GM12878 (cell line): ENCODE measurements at regions not wholly inside any gene's neighbourhood (a gene's known extent, or its start where the extent isn't known, plus 50 kb on each side); places are given as distances from the start of the nearest gene placed in this dataset.

Experiments used
- ATAC-seq: fragments of 200-7000 bp; cut with Tn5 transposase; 3 replicates; pipeline ENCODE4 v1.9.1; 2020; ENCODE audit warnings: mild to moderate bottlenecking, moderate library complexity
- BruUV-seq: library from RNA; stranded (reverse); fragments of 400-500 nt; replicated peaks from 2 replicates; lab custom pipeline; 2021; lab: Mats Ljungman, UMichigan
- CTCF ChIA-PET: fragments of 300-600 bp; sonication (Branson Sonifier 250); formaldehyde crosslinking; extraction: SDS; loops from one replicate; lab custom pipeline; 2021; ENCODE audit warnings: inconsistent platforms; lab: Yijun Ruan, JAX
- POLR2A ChIA-PET: fragments of 350-600 bp; formaldehyde crosslinking; extraction: SDS; loops from one replicate; lab custom pipeline; 2021; ENCODE audit warnings: inconsistent platforms; lab: Charles Lee
- RAD21 ChIA-PET: fragments of 300-600 bp; sonication (Branson Sonifier 250); formaldehyde crosslinking; loops from one replicate; lab custom pipeline; 2023; ENCODE audit warnings: antibody characterized with exemption; ENCODE audit not compliant: unreplicated experiment; lab: Charles Lee
- SMC1A ChIA-PET: fragments of 300-600 bp; sonication (Branson Sonifier 250); formaldehyde crosslinking; loops from one replicate; lab custom pipeline; 2023; ENCODE audit not compliant: unreplicated experiment, uncharacterized antibody; lab: Charles Lee
- DNase-seq: peaks from one replicate; pipeline ENCODE4 v3.0.0-alpha.2; 2011; ENCODE audit warnings: low read depth, low spot score
- FAIRE-seq: peaks from 3 replicates; lab custom pipeline; 2011; peaks lifted over from hg19 to GRCh38; lab: Jason Lieb, UNC
- H2AFZ ChIP-seq: 2 replicates; pipeline ENCODE4 v1.6.0; 2011; ENCODE audit warnings: low read depth, low read length, control low read depth; ENCODE audit not compliant: control insufficient read depth
- H3K27ac ChIP-seq: 2 replicates; pipeline ENCODE4 v1.5.1; 2011; ENCODE audit warnings: control low read depth; ENCODE audit not compliant: control insufficient read depth, insufficient read depth
- H3K27me3 ChIP-seq, 2 experiments: replicated peaks in 1 of 2; 2 replicates each; pipeline versions ENCODE4 v1.6.0 to v1.6.1; 2011; ENCODE audit warnings: low read length in 1 of 2; ENCODE audit not compliant: control insufficient read depth in 2 of 2, insufficient read depth in 2 of 2
- H3K36me3 ChIP-seq, 2 experiments: 2 replicates each; pipeline ENCODE4 v1.5.1; 2011; ENCODE audit warnings: low read length in 1 of 2; ENCODE audit not compliant: control insufficient read depth in 2 of 2, insufficient read depth in 2 of 2
- H3K4me1 ChIP-seq: 2 replicates; pipeline ENCODE4 v1.6.1; 2011; ENCODE audit warnings: mild to moderate bottlenecking, low read length, moderate library complexity, mixed read lengths; ENCODE audit not compliant: control insufficient read depth, insufficient read depth
- H3K4me2 ChIP-seq: 2 replicates; pipeline ENCODE4 v1.6.0; 2011; ENCODE audit warnings: control low read depth; ENCODE audit not compliant: control insufficient read depth, insufficient read depth
- H3K4me3 ChIP-seq: fragments of 200-600 bp; sonication (generic); 2 replicates; pipeline ENCODE4 v1.5.1; 2016
- H3K79me2 ChIP-seq: 2 replicates; pipeline ENCODE4 v1.6.0; 2011; ENCODE audit warnings: low read length; ENCODE audit not compliant: control insufficient read depth, insufficient read depth
- H3K9ac ChIP-seq: 2 replicates; pipeline ENCODE4 v1.8.0; 2011; ENCODE audit warnings: low read length, control low read depth, mixed read lengths; ENCODE audit not compliant: control insufficient read depth, insufficient read depth
- H3K9me3 ChIP-seq: replicated peaks from 3 replicates; pipeline ENCODE4 v1.5.1; 2011; ENCODE audit warnings: mild to moderate bottlenecking, low read length; ENCODE audit not compliant: control insufficient read depth, insufficient read depth
- H4K20me1 ChIP-seq: 2 replicates; pipeline ENCODE4 v1.6.0; 2011; ENCODE audit not compliant: control insufficient read depth, insufficient read depth
- ATF7 ChIP-seq: fragments of 450-650 bp; IDR thresholded peaks from 2 replicates; pipeline ENCODE4 v1.6.1; 2016; ENCODE audit warnings: low read depth, mild to moderate bottlenecking
- BCL3 ChIP-seq: IDR thresholded peaks from 2 replicates; pipeline ENCODE4 v1.6.1; 2011; ENCODE audit warnings: borderline replicate concordance, low read depth, mild to moderate bottlenecking, moderate library complexity, low read length; ENCODE audit not compliant: insufficient read depth, poor library complexity, severe bottlenecking
- BHLHE40 ChIP-seq, 2 experiments: fragments of 450-650 bp in 1 of 2; IDR thresholded peaks; 2 replicates each; pipeline ENCODE4 v1.6.1; 2011 to 2017; ENCODE audit warnings: low read depth in 2 of 2, borderline replicate concordance in 1 of 2, improper control_type of control experiment in 1 of 2, low read length in 1 of 2, mild to moderate bottlenecking in 1 of 2
- BMI1 ChIP-seq: fragments of 450-650 bp; IDR thresholded peaks from 2 replicates; pipeline ENCODE4 v1.6.1; 2016; ENCODE audit warnings: mild to moderate bottlenecking, moderate library complexity, borderline replicate concordance
- CEBPZ ChIP-seq: fragments of 150-350 bp; IDR thresholded peaks from 2 replicates; pipeline ENCODE4 v1.6.1; 2016; ENCODE audit warnings: low read depth, low read length
- CREM ChIP-seq: IDR thresholded peaks from 2 replicates; pipeline ENCODE4 v1.6.1; 2014; ENCODE audit warnings: antibody characterized with exemption, low read depth
- HDGF ChIP-seq: fragments of 450-650 bp; IDR thresholded peaks from 2 replicates; pipeline ENCODE4 v1.6.1; 2016; ENCODE audit warnings: antibody characterized with exemption
- IRF3 ChIP-seq: fragments of 450-650 bp; IDR thresholded peaks from 2 replicates; pipeline ENCODE4 v1.6.1; 2014; ENCODE audit warnings: mild to moderate bottlenecking
- MTA2 ChIP-seq: fragments of 450-650 bp; IDR thresholded peaks from 2 replicates; pipeline ENCODE4 v1.6.1; 2016; ENCODE audit warnings: low read depth, mild to moderate bottlenecking, moderate library complexity
- RB1 ChIP-seq: fragments of 450-650 bp; formaldehyde crosslinking; IDR thresholded peaks from 2 replicates; pipeline ENCODE4 v1.6.1; 2017; ENCODE audit warnings: mild to moderate bottlenecking, borderline replicate concordance
- RFX5 ChIP-seq: IDR thresholded peaks from 2 replicates; pipeline ENCODE4 v1.6.1; 2011; ENCODE audit warnings: low read depth, low read length, improper control_type of control experiment
- SMAD1 ChIP-seq: fragments of 450-650 bp; IDR thresholded peaks from 2 replicates; pipeline ENCODE4 v1.6.1; 2018; ENCODE audit warnings: mild to moderate bottlenecking, low read depth; ENCODE audit not compliant: partially characterized antibody
- SMAD5 ChIP-seq: IDR thresholded peaks from 2 replicates; pipeline ENCODE4 v1.6.1; 2016; ENCODE audit warnings: antibody characterized with exemption, low read depth
- WGBS: methylation state at CpG from one replicate; pipeline ENCODE4 v1.1.6; 2016; ENCODE audit warnings: low lambda C conversion rate; ENCODE audit not compliant: insufficient replicate concordance, insufficient coverage; ENCODE audit errors: missing lambda C conversion rate; 5-methylcytosine and 5-hydroxymethylcytosine counted together
- in situ Hi-C: fragments of 300-500 bp; cut with MboI; formaldehyde crosslinking; loops from 9 replicates; pipeline ENCODE4 v1.14.3; 2018; ENCODE audit warnings: mixed read lengths
- intact Hi-C: fragments of 100-400 bp; cut with micrococcal nuclease; formaldehyde crosslinking; loops from one replicate; pipeline ENCODE4 v1.14.2; 2022; ENCODE audit not compliant: unreplicated experiment

- FAIRE-seq = no peak
- Histone ChIP-seq H2AFZ (no peak overlapping the region), H3K36me3 (no peaks in the 10 kb centered on the region), H3K27ac (no peak overlapping the region), H3K9me3 (no peaks in the 10 kb centered on the region; the same call in 1 of the 3 replicates), H3K4me2 (no peak overlapping the region), H3K9ac (no peak overlapping the region), H3K27me3 (no peaks in the 10 kb centered on the region), H3K79me2 (no peaks in the 10 kb centered on the region), H3K4me1 (no peaks in the 10 kb centered on the region)
- WGBS = 19% methylated on average over 7 of the region's 7 CpGs
- intact Hi-C loops = no loop called here
- ChIA-PET SMC1A (no interaction called here), RAD21 (no interaction called here), CTCF (no interaction called here)
- BruUV-seq = no TSS peak
- TF ChIP-seq ATF7 = no peak
- TF ChIP-seq SMAD1 = no peak
- TF ChIP-seq BHLHE40 (IDR thresholded peaks at IDR 0.05; ENCODE audit: borderline replicate concordance in 1 of 2, low read depth in 2 of 2, low read length in 1 of 2) = no peak
- TF ChIP-seq, all 136 proteins: peak for 0
- DNase-seq (no peak), ATAC-seq (no peak)
- in situ Hi-C loops = no loop called here
- POLR2A ChIA-PET = no interaction called here
- Histone ChIP-seq H4K20me1 (no peaks in the 10 kb centered on the region), H3K4me3 (no peak overlapping the region)
Observed at GRCh38 chr12:115542656-115543055, 734.8 kb downstream of the MED13L start.

GRCh38 chr12:115541891-115542421, 735.5 kb downstream of the MED13L start:
- intact Hi-C loops = no loop called here
- no peak overlapping the region for H3K4me2 ChIP-seq
- no peaks in the 10 kb centered on the region for H3K36me3 ChIP-seq
- no peak for DNase-seq
- H3K9ac ChIP-seq = no peak overlapping the region
- FAIRE-seq = no peak
- no peaks in the 10 kb centered on the region for H3K27me3 ChIP-seq
- no peaks in the 10 kb centered on the region; the same call in 1 of the 3 replicates for H3K9me3 ChIP-seq
- ATAC-seq = no peak
- H4K20me1 ChIP-seq = no peaks in the 10 kb centered on the region
- H3K79me2 ChIP-seq = no peaks in the 10 kb centered on the region
- ChIA-PET RAD21 (no interaction called here), POLR2A (no interaction called here), CTCF (no interaction called here), SMC1A (no interaction called here)
- in situ Hi-C loops = no loop called here
- WGBS = 56% methylated on average over 5 of the region's 5 CpGs
- no peak overlapping the region for H3K4me3 ChIP-seq
- no TSS peak for BruUV-seq
- no peaks in the 10 kb centered on the region for H3K4me1 ChIP-seq
- no peak overlapping the region for H3K27ac ChIP-seq
- H2AFZ ChIP-seq = no peak overlapping the region
- no peak for TF ChIP-seq MTA2
- TF ChIP-seq RFX5 = no peak
- no peak for TF ChIP-seq BMI1
- TF ChIP-seq RB1 = no peak
- no peak for TF ChIP-seq ATF7
- TF ChIP-seq IRF3 = no peak
- TF ChIP-seq CEBPZ = no peak
- no peak for TF ChIP-seq BCL3
- no peak for TF ChIP-seq SMAD5
- TF ChIP-seq CREM = no peak
- no peak for TF ChIP-seq HDGF
